ENCODE measurements at regions not wholly inside any gene's neighbourhood (a gene's known extent, or its start where the extent isn't known, plus 50 kb on each side); places are given as distances from the start of the nearest gene placed in this dataset.
"Not testable (repeated sequence)": the region's sequence is repeated elsewhere in the genome, so short reads cannot be mapped to it uniquely, and the experiment has no call there.

- no peak for DNase-seq
Measured at GRCh38 chr5:86671536-86671935, 53.8 kb downstream of the COX7C start.

DNA sequence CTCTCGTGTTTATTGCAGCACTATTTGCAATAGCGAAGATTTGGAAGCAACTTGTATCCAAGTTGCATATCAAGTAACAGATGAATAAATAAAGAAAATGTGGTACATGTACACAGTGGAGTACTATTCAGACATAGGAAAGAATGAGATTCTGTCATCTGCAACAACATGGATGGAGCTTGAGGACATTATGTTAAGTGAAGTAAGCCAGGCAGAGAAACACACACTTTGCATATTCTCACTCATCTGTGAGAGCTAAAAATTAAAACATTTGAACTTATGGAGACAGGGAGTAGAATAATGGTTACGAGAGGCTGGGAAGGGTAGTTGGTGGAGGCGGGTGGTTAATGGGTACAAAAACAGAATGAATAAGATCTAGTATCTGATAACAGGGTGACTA lies 56.3 kb downstream of the COX7C start:
- no peak for DNase-seq

- no peak for DNase-seq
Measured at GRCh38 chr5:86675311-86675710, 57.6 kb downstream of the COX7C start.

- DNase-seq = no peak
Measured at GRCh38 chr5:86679529-86679928, 61.8 kb downstream of the COX7C start.

GRCh38 chr5:86679949-86680348 lies 62.2 kb downstream of the COX7C start:
- DNase-seq = no peak

- DNase-seq = no peak
Measured at GRCh38 chr5:86684222-86684621, 66.5 kb downstream of the COX7C start.

DNA sequence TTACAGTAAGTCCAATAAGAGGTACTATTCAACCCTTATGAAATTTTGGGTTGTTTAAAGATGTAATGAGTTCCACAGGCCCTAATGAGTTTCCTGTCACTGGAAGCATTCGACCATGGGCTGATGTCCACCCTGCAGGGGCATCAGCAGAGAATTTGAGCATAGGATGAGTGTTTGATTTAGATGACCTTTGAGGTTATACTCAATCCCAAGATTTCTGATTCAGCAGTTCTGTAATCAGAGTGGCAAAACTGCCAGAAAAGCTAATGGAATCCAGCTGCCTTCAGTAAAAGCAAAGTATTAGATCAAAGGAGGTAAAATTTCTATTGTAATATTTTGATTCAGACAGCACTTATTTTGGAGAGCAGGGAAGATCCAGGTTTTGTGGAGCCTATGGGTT lies 68.3 kb downstream of the COX7C start:
- DNase-seq = no peak

DNA sequence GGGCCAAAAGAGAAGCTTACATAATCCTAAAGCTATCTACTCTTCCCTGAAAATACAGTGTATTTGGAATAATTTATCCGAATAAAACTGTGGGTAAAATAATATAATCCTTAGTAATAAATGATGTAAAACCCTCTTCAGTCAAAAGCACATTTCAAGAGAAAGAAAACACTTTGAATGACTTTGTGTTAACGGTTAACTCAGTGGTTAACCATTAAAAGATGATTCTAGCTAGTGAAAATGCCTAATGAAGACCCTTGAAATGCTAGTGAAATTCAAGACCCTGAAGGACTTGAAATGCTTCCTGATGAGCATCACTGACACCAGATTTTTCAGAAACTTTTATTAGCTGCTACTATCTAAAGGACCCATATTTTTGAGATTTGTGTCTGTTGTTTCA lies 70.7 kb downstream of the COX7C start:
- DNase-seq = no peak

DNA sequence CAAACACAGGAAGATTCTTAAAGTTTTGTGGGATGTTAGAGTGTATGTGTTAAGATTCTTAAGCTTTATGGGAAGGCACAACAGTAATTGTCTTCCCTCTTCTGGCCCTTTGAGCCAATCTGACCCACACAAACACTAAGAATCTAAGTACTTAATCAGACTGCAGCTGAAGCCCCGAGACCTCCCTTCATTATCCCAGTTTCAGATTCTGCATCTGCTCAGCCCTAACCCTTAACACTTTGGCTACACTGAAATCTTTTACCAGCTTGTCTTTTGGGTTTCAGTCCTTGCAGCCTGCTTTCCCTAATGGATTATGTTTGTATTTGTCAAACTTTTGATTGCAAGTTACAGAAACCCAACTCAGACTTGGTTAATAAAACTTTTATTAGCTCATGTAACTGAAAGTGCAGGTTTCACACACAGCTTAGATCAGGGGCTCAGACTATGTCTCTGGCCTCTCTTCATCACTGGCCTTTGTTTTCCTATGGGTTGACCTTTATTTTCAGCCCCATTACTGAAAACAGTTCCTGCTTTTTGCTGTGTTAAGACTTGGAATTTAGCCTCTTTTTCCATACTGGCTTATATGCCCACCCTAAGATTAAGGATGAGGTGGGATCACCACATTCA lies 71.5 kb downstream of the COX7C start:
- DNase-seq = no peak

- DNase-seq = no peak
Measured at GRCh38 chr5:86709157-86709881, 91.6 kb downstream of the COX7C start.

GRCh38 chr5:86716121-86716520 lies 98.4 kb downstream of the COX7C start:
- no peak for DNase-seq

DNA sequence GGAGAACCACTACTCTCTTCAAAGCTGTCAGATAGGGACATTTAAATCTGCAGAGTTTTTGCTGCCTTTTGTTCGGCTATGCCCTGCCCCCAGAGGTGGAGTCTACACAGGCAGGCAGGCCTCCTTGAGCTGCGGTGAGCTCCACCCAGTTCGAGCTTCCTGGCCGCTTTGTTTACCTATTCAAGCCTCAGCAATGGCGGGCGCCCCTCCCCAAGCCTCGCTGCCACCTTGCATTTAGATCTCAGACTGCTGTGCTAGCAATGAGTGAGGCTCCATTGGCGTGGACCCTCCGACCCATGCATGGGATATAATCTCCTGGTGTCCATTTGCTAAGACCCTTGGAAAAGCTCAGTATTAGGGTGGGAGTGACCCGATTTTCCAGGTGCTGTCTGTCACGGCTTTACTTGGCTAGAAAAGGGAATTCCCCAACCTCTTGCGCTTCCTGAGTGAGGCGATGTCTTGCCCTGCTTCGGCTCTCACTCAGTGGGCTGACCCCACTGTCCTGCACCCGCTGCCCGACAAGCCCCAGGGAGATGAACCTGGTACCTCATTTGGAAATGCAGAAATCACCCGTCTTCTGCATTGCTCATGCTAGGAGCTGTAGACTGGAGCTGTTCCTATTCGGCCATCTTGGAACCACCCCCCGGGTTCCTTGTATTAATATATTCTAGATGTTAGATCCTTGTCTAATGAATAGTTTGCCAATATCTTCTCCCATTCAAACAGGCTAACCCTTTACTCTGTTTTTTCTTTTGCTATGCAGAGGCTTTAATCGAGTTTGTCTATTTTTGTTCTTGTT lies 113.8 kb downstream of the COX7C start:
- DNase-seq = not testable (repeated sequence)

DNA sequence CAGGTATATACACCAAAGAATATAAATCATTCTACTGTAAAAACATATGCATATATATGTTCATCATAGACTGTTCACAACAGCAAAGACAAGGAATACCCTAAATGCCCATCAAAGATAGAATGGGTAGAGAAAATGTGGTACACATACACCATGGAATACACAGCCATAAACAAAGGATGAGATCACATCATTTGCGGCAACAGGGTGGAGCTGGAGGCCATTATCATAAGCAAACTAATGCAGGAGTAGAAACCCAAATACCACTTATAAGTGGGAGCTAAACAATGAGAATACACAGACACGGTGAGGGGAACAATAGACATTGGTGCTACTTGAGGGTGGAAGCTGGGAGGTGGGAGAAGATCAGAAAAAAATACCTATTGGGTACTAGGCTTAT lies 117.6 kb downstream of the COX7C start:
- DNase-seq = no peak

DNA sequence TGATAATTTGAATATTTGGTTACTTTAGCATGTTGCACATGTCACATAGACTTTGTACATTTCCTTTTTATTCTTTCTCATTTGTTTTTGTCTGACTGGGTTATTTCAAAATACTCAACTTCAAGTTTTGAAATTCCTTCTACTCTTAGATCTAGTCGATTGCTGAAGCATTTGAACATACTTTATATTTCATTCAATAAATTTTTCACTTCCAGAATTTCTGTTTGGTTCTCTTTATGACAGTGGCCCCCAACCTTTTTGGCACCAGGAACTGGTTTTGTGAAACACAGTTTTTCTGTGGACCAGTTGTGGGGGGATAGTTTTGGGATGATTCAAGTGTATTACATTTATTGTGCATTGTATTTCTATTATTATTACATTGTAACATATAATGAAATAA lies 119.8 kb downstream of the COX7C start:
- no peak for DNase-seq

GRCh38 chr5:86748538-86749105 lies 130.9 kb downstream of the COX7C start:
- DNase-seq = no peak

DNA sequence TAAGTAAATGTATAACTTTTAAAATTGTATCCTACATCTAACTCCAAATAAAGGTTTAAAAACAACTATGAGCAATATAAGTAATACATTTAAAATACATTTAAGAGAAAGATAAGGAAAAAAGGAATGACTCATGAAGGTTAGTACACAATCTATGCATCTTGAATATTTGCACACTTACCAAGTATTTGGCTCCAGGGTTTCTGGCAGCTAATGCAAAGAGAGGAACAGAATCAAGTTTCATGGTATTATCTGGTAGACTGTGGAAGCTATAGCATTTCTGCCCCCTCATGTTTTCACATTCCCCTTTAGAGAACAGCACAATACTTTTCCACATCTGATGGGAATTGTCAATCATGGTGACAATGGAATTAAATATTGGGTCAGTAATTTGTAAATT lies 132.1 kb downstream of the COX7C start:
- no peak for DNase-seq

GRCh38 chr5:86756839-86757238 lies 139.1 kb downstream of the COX7C start:
- no peak for DNase-seq

DNA sequence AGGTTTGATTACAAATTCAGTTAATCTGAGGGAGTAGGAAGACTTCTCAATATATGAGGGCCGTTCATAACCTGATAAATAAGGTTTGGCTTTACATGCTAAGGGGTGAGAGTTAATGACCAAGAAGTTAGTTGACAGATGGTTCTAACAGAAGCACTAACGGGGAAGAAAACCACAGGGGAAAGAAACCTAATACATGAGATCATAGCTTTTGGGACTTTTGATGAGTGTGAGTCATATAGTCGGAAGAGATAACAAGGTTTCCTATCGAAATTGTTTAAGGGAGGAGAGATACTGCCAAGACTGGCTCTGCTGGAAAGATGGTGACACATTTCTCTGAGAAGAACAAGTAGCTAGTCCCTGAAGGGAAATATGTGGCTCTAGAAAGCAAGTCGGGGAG lies 140.1 kb downstream of the COX7C start:
- no peak for DNase-seq

DNA sequence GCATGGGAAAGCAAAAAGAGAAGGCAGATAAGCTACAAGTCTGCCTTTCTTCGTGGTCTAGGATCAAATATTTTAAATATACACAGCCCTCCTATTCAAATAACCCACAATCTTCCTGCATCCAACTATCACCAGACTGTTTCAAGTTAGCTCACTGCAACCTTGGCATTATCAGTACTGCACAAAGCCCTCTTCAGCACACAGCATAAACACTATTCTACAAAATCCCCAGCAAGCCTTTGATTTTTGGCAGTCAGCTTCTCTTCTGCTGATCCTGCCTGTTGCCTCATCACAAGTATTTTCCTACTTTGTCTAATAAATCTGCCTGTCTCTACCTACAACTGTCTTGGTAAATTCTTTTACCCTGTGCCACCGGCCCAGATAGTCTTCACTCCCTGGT lies 142.9 kb downstream of the COX7C start:
- DNase-seq = no peak

- no peak for DNase-seq
Measured at GRCh38 chr5:86763929-86764328, 146.2 kb downstream of the COX7C start.

DNA sequence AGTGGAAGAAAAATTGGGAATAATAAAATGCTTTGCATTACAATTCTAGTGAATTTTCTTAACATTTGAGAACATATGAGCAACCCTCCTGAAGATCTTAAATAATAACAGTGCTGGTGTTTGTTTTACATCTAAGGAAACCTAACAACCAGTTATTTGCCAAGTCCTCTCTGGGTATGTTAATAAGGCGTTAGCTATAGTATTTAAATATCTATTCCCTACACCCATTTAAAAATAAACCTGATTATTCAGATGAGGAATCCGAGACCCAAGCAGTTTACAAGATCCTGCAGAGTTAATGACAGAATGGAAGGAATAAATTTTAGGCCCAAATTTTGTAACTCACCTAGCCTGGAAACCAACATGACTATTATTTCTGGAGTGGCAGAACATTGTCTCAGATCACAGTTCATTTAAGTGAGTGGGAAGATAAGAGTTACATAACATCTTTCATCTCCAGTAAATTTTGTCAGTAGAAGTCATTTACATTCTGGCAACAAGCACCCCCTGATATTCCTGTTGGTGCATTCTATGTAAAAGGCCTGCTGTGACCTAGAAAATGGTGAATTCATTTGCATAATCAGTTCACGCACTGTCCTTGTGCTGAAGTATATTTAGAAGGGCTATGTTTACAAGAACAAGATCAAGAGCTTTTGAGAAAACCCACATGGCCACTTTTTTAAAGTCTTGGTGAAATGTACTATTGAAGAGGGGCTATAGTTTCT lies 148.2 kb downstream of the COX7C start:
- DNase-seq = no peak

- DNase-seq = no peak
Measured at GRCh38 chr5:86768699-86769202, 151.0 kb downstream of the COX7C start.

- DNase-seq = no peak
Measured at GRCh38 chr5:86780018-86780417, 162.3 kb downstream of the COX7C start.

All from stimulated activated naive CD4-positive, alpha-beta T cell treated with Interleukin-2 at 50 U/mL for 16 hours (primary cell).